Suprapubic skin (tissue), 4 donors: ENCODE measurements at regions not wholly inside any gene's neighbourhood (a gene's known extent, or its start where the extent isn't known, plus 50 kb on each side); places are given as distances from the start of the nearest gene placed in this dataset.
A peak's percentile ranks its signal among the peaks of the same experiment; 100 is the strongest.

Experiments used
- DNase-seq, 2 donors: peaks; one replicate each; pipeline ENCODE4 v3.0.0-alpha.2; 2019; ENCODE audit warnings: low spot score in 2 of 2
- H3K27ac ChIP-seq: fragments of 200-600 bp; sonication (generic); one replicate; pipeline ENCODE4 v1.5.1; 2019
- H3K27me3 ChIP-seq: fragments of 200-600 bp; sonication (generic); one replicate; pipeline ENCODE4 v1.5.1; 2019
- H3K36me3 ChIP-seq: fragments of 200-600 bp; sonication (generic); one replicate; pipeline ENCODE4 v1.5.1; 2019
- H3K4me1 ChIP-seq: fragments of 200-600 bp; sonication (generic); one replicate; pipeline ENCODE4 v1.5.1; 2019
- H3K4me3 ChIP-seq: fragments of 200-600 bp; sonication (generic); one replicate; pipeline ENCODE4 v1.5.1; 2019; ENCODE audit warnings: mild to moderate bottlenecking
- H3K9me3 ChIP-seq: fragments of 200-600 bp; sonication (generic); one replicate; pipeline ENCODE4 v1.5.1; 2019
- CTCF ChIP-seq, 2 donors: fragments of 200-600 bp in 1 of 2; fragments of 450-650 bp in 1 of 2; sonication (generic) in 1 of 2; IDR thresholded peaks; one replicate each; pipeline ENCODE4 v1.5.1; 2016 to 2019; ENCODE audit warnings: antibody characterized with exemption in 2 of 2, mild to moderate bottlenecking in 1 of 2, moderate library complexity in 1 of 2
- EP300 ChIP-seq: sonication (generic); formaldehyde crosslinking; IDR thresholded peaks from one replicate; pipeline ENCODE4 v1.6.1; 2017; ENCODE audit warnings: antibody characterized with exemption
- POLR2A ChIP-seq, 2 donors: fragments of 450-650 bp; IDR thresholded peaks; one replicate each; pipeline ENCODE4 v1.6.1; 2017; ENCODE audit warnings: antibody characterized with exemption in 2 of 2, mild to moderate bottlenecking in 2 of 2, moderate library complexity in 2 of 2
- POLR2AphosphoS5 ChIP-seq, 3 donors: sonication (generic); formaldehyde crosslinking; IDR thresholded peaks; one replicate each; pipeline ENCODE4 v1.6.1; 2017; ENCODE audit warnings: antibody characterized with exemption in 3 of 3
- WGBS: methylation state at CpG from one replicate; pipeline ENCODE4 v1.1.5; 2018; 5-methylcytosine and 5-hydroxymethylcytosine counted together

- H3K4me1 ChIP-seq = peaks cover 4% of the 10 kb centered on the region
- no peaks in the 10 kb centered on the region for H3K9me3 ChIP-seq
- no peaks in the 10 kb centered on the region for H3K36me3 ChIP-seq
- no peak overlapping the region for H3K4me3 ChIP-seq
- TF ChIP-seq EP300 (no peak), POLR2AphosphoS5 (IDR thresholded peaks at IDR 0.05) (no peak), POLR2A (IDR thresholded peaks at IDR 0.05) (no peak), CTCF (IDR thresholded peaks at IDR 0.05) (no peak)
- H3K27ac ChIP-seq = no peak overlapping the region
- H3K27me3 ChIP-seq = peaks cover 86% of the 10 kb centered on the region
- peak; percentile 38 to 41 for DNase-seq
- whole genome bisulfite sequencing = 64% methylated on average over 6 of the region's 6 CpGs
Observed at GRCh38 chr22:44391015-44391414, 78.3 kb upstream of the SHISAL1 start.

GRCh38 chr22:44390613-44390970 is 77.8 kb upstream of the SHISAL1 start:
- 76% methylated on average over 9 of the region's 9 CpGs for WGBS
- Histone ChIP-seq H3K27ac (no peak overlapping the region), H3K4me3 (no peak overlapping the region), H3K9me3 (no peaks in the 10 kb centered on the region), H3K27me3 (peaks cover 81% of the 10 kb centered on the region), H3K4me1 (peaks cover 4% of the 10 kb centered on the region), H3K36me3 (no peaks in the 10 kb centered on the region)
- peak; percentile 35 to 40 for DNase-seq
- no peak for TF ChIP-seq EP300
- TF ChIP-seq POLR2A (IDR thresholded peaks at IDR 0.05) = no peak
- TF ChIP-seq POLR2AphosphoS5 (IDR thresholded peaks at IDR 0.05) = no peak
- TF ChIP-seq CTCF (IDR thresholded peaks at IDR 0.05) = no peak

- peaks cover 2% of the 10 kb centered on the region for H3K4me1 ChIP-seq
- no peaks in the 10 kb centered on the region for H3K9me3 ChIP-seq
- no peak for TF ChIP-seq POLR2A (IDR thresholded peaks at IDR 0.05)
- TF ChIP-seq EP300 = no peak
- no peak for TF ChIP-seq CTCF (IDR thresholded peaks at IDR 0.05)
- no peak for TF ChIP-seq POLR2AphosphoS5 (IDR thresholded peaks at IDR 0.05)
- no peak overlapping the region for H3K4me3 ChIP-seq
- H3K27ac ChIP-seq = no peak overlapping the region
- WGBS = 74% methylated on average over 5 of the region's 5 CpGs
- peaks cover 76% of the 10 kb centered on the region for H3K27me3 ChIP-seq
- peak; percentile 20 to 29 for DNase-seq
- no peaks in the 10 kb centered on the region for H3K36me3 ChIP-seq
Observed at GRCh38 chr22:44389926-44390612, 77.3 kb upstream of the SHISAL1 start.

GRCh38 chr22:44389181-44389580 is 76.4 kb upstream of the SHISAL1 start:
- TF ChIP-seq POLR2AphosphoS5 (IDR thresholded peaks at IDR 0.05) (no peak), EP300 (no peak), CTCF (IDR thresholded peaks at IDR 0.05) (no peak), POLR2A (IDR thresholded peaks at IDR 0.05) (no peak)
- peaks cover 2% of the 10 kb centered on the region for H3K4me1 ChIP-seq
- DNase-seq = peak in 1 of 2 donors; percentile 50
- H3K27ac ChIP-seq = no peak overlapping the region
- H3K4me3 ChIP-seq = no peak overlapping the region
- no peaks in the 10 kb centered on the region for H3K36me3 ChIP-seq
- no peaks in the 10 kb centered on the region for H3K9me3 ChIP-seq
- H3K27me3 ChIP-seq = peaks cover 72% of the 10 kb centered on the region
- 70% methylated on average over 2 of the region's 8 CpGs for WGBS

GRCh38 chr22:44387486-44387885 is 74.7 kb upstream of the SHISAL1 start:
- DNase-seq = no peak
- no peak for TF ChIP-seq EP300
- Histone ChIP-seq H3K9me3 (no peaks in the 10 kb centered on the region), H3K27me3 (peaks cover 66% of the 10 kb centered on the region), H3K4me1 (no peaks in the 10 kb centered on the region), H3K36me3 (no peaks in the 10 kb centered on the region), H3K4me3 (no peak overlapping the region), H3K27ac (no peak overlapping the region)
- 60% methylated on average over 10 of the region's 10 CpGs for WGBS
